K562 (cell line): ENCODE measurements at regions not wholly inside any gene's neighbourhood (a gene's known extent, or its start where the extent isn't known, plus 50 kb on each side); places are given as distances from the start of the nearest gene placed in this dataset.

Experiments used
- ATAC-seq: fragments of 200-7000 bp; cut with Tn5 transposase; 3 replicates; pipeline ENCODE4 v1.9.1; 2020; ENCODE audit warnings: moderate library complexity
- BruUV-seq: library from RNA; stranded (reverse); fragments of 400-500 nt; replicated peaks from 2 replicates; lab custom pipeline; 2021; lab: Mats Ljungman, UMichigan
- CTCF ChIA-PET: fragments of 300-600 bp; formaldehyde crosslinking; extraction: SDS; loops from one replicate; lab custom pipeline; 2021; ENCODE audit warnings: low intra/inter-chr PET ratio; lab: Yijun Ruan, JAX
- POLR2A ChIA-PET: fragments of 300-600, 350-650 bp; sonication (Branson Sonifier 250); formaldehyde crosslinking; extraction: SDS; loops from one replicate; lab custom pipeline; 2021; ENCODE audit warnings: antibody characterized with exemption, inconsistent platforms; lab: Yijun Ruan, JAX
- DNase-seq, 4 experiments: peaks; one replicate each; pipeline versions ENCODE4 v3.0.0 to v3.0.0-alpha.2; 2011 to 2018; ENCODE audit warnings: low spot score in 3 of 4, mixed read lengths in 3 of 4; ENCODE audit errors: extremely low read depth in 1 of 4
- FAIRE-seq: peaks from 2 replicates; lab custom pipeline; 2011; peaks lifted over from hg19 to GRCh38; lab: Jason Lieb, UNC
- H2AFZ ChIP-seq: 2 replicates; pipeline ENCODE4 v1.6.0; 2011; ENCODE audit warnings: low read depth, low read length, control low read depth, inconsistent platforms
- H3K27ac ChIP-seq: fragments of 200-600 bp; 3 replicates; pipeline ENCODE4 v1.8.0; 2011; ENCODE audit warnings: low read depth, mild to moderate bottlenecking, control low read depth, inconsistent platforms, low read length, moderate library complexity, mixed read lengths; ENCODE audit errors: extremely low read depth
- H3K27me3 ChIP-seq, 2 experiments: fragments of 300-600 bp in 1 of 2; 2 replicates in 1 of 2; 3 replicates in 1 of 2; pipeline versions ENCODE4 v1.6.0 to v1.8.0; 2011; ENCODE audit warnings: inconsistent platforms in 2 of 2, low read length in 2 of 2, mild to moderate bottlenecking in 1 of 2, mixed read lengths in 1 of 2, moderate library complexity in 1 of 2; ENCODE audit not compliant: control insufficient read depth in 2 of 2, insufficient read depth in 2 of 2
- H3K36me3 ChIP-seq: fragments of 300-600 bp; 3 replicates; pipeline ENCODE4 v1.8.0; 2011; ENCODE audit warnings: mild to moderate bottlenecking, low read length, inconsistent platforms; ENCODE audit not compliant: control insufficient read depth, insufficient read depth
- H3K4me1 ChIP-seq, 2 experiments: fragments of 200-600 bp in 1 of 2; replicated peaks in 1 of 2; 2 replicates in 1 of 2; 3 replicates in 1 of 2; pipeline versions ENCODE4 v1.5.1 to v1.8.0; 2011; ENCODE audit warnings: inconsistent platforms in 2 of 2, low read length in 2 of 2, mild to moderate bottlenecking in 1 of 2, mixed read lengths in 1 of 2, moderate library complexity in 1 of 2; ENCODE audit not compliant: control insufficient read depth in 2 of 2, insufficient read depth in 2 of 2
- H3K4me2 ChIP-seq: 2 replicates; pipeline ENCODE4 v1.6.1; 2011; ENCODE audit warnings: low read length, control low read depth, inconsistent platforms, mixed read lengths; ENCODE audit not compliant: insufficient read depth
- H3K4me3 ChIP-seq: fragments of 200-600 bp; sonication (generic), shearing (Covaris generic); 2 replicates; pipeline ENCODE4 v1.5.1; 2016; ENCODE audit warnings: control low read depth, inconsistent platforms
- H3K79me2 ChIP-seq: fragments of 200-600 bp; 3 replicates; pipeline ENCODE4 v1.8.0; 2011; ENCODE audit warnings: low read length, inconsistent platforms; ENCODE audit not compliant: control insufficient read depth, insufficient read depth
- H3K9ac ChIP-seq, 2 experiments: 2 replicates each; pipeline versions ENCODE4 v1.6.0 to v1.6.1; 2011; ENCODE audit warnings: low read depth in 2 of 2, low read length in 2 of 2, control low read depth in 1 of 2, inconsistent platforms in 1 of 2, mild to moderate bottlenecking in 1 of 2, mixed read lengths in 1 of 2; ENCODE audit not compliant: insufficient read depth in 1 of 2
- H3K9me1 ChIP-seq: one replicate; pipeline ENCODE4 v1.6.0; 2011; ENCODE audit warnings: inconsistent platforms, mild to moderate bottlenecking, low read length, moderate library complexity; ENCODE audit not compliant: control insufficient read depth, insufficient read depth
- H3K9me3 ChIP-seq: replicated peaks from 2 replicates; pipeline ENCODE4 v1.5.1; 2011; ENCODE audit warnings: low read depth, low read length, inconsistent platforms; ENCODE audit not compliant: control insufficient read depth, insufficient read depth
- H4K20me1 ChIP-seq: replicated peaks from 2 replicates; pipeline ENCODE4 v1.6.1; 2011; ENCODE audit warnings: low read length, inconsistent platforms, mixed read lengths; ENCODE audit not compliant: control insufficient read depth, insufficient read depth
- CBFA2T2 ChIP-seq: fragments of 450-650 bp; conservative IDR thresholded peaks from 2 replicates; pipeline ENCODE4 v1.6.1; 2017; ENCODE audit warnings: mild to moderate bottlenecking
- ZNF165 ChIP-seq: fragments of 250-450 bp; sonication (Bioruptor Pico); IDR thresholded peaks from 2 replicates; pipeline ENCODE4 v1.4.0; 2020; ENCODE audit warnings: borderline replicate concordance
- WGBS: fragments of 100-300 bp; shearing (Covaris generic); methylation state at CpG from one replicate; pipeline ENCODE4 v1.1.6; 2016; ENCODE audit warnings: low coverage, mixed read lengths; ENCODE audit not compliant: insufficient coverage; ENCODE audit errors: missing lambda C conversion rate; 5-methylcytosine and 5-hydroxymethylcytosine counted together
- in situ Hi-C: fragments of 300-500 bp; cut with MboI; formaldehyde crosslinking; loops from 4 replicates; pipeline ENCODE4 v1.15.0; 2018; ENCODE audit warnings: inconsistent platforms, mixed read lengths
- intact Hi-C: fragments of 100-400 bp; cut with micrococcal nuclease; formaldehyde crosslinking; loops from 2 replicates; pipeline ENCODE4 v1.14.2; 2022

DNA sequence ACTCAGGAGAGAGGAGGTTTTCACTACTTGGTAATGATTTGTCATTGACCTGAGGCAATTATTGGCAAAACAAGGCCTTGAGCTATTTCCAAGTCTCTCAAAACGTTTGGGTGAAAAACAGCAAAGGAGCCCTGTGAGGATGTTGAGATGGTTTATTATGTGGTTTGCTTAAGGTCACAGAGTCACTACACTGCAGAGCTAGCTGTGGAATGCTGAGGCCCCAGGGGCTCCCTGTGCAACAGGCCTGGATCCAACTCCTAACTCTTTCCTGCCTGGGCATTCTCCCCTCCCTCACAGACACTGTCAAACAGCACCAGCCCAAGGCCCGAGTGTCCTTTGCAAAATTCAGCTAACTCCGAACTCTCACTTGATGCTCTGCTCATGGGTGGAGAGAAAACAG, 754.6 kb upstream of the SOX11 start:
- no peaks in the 10 kb centered on the region for H3K9me1 ChIP-seq
- ATAC-seq (no peak), FAIRE-seq (no peak), DNase-seq (no peak)
- H3K9ac ChIP-seq = no peak overlapping the region
- H3K27ac ChIP-seq = no peak overlapping the region
- no peaks in the 10 kb centered on the region for H3K27me3 ChIP-seq
- H3K4me1 ChIP-seq = no peaks in the 10 kb centered on the region
- no peaks in the 10 kb centered on the region for H3K9me3 ChIP-seq
- no TSS peak for BruUV-seq
- in situ Hi-C loops (no loop called here), intact Hi-C loops (no loop called here)
- TF ChIP-seq CBFA2T2 (no peak), ZNF165 (CRISPR knock-in tag) (no peak)
- H3K4me3 ChIP-seq = no peak overlapping the region
- no peaks in the 10 kb centered on the region for H3K36me3 ChIP-seq
- H3K79me2 ChIP-seq = no peaks in the 10 kb centered on the region
- WGBS = 0% methylated on average over 3 of the region's 3 CpGs
- no peak overlapping the region for H3K4me2 ChIP-seq
- ChIA-PET POLR2A (no interaction called here), CTCF (no interaction called here)
- no peaks in the 10 kb centered on the region for H4K20me1 ChIP-seq
- H2AFZ ChIP-seq = no peak overlapping the region

DNA sequence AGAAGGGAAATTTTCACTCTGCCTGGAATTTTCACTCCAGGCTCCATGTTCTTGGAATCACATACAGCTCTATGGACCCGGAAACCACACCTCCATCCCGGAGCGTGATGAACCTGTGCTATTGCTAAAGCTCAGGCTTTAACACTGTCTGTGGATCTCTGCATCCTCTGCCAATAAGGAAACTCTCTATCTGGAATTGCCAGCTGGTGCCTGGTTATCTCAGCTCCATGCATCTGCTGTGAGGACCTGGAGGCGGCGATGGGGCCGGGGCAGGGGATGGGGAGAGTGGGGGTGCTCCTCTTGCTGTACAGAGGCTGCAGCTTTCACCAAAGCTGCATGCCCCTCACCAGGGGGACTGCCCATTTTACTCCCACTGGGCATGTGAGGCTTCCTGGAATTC, 754.0 kb upstream of the SOX11 start:
- H3K36me3 ChIP-seq = no peaks in the 10 kb centered on the region
- WGBS = 3% methylated on average over 6 of the region's 6 CpGs
- ChIA-PET CTCF (no interaction called here), POLR2A (no interaction called here)
- H3K4me2 ChIP-seq = no peak overlapping the region
- no peak for FAIRE-seq
- no peak overlapping the region for H2AFZ ChIP-seq
- intact Hi-C loops = no loop called here
- no peaks in the 10 kb centered on the region for H3K27me3 ChIP-seq
- H3K4me1 ChIP-seq = no peaks in the 10 kb centered on the region
- H3K79me2 ChIP-seq = no peaks in the 10 kb centered on the region
- no peak for DNase-seq
- BruUV-seq = no TSS peak
- in situ Hi-C loops = no loop called here
- no peak overlapping the region for H3K27ac ChIP-seq
- TF ChIP-seq CBFA2T2 = no peak
- no peak for ATAC-seq
- H3K9me3 ChIP-seq = no peaks in the 10 kb centered on the region
- no peaks in the 10 kb centered on the region for H3K9me1 ChIP-seq
- H3K4me3 ChIP-seq = no peak overlapping the region
- no peak overlapping the region for H3K9ac ChIP-seq
- H4K20me1 ChIP-seq = no peaks in the 10 kb centered on the region
